ENCODE measurements at regions not wholly inside any gene's neighbourhood (a gene's known extent, or its start where the extent isn't known, plus 50 kb on each side); places are given as distances from the start of the nearest gene placed in this dataset.

- ChIA-PET POLR2A (no interaction called here), CTCF (no interaction called here)
- ATAC-seq (no peak), DNase-seq (no peak)
- Mint-ChIP-seq H3K27me3 (no peaks in the 10 kb centered on the region), H3K36me3 (ENCODE audit: low read depth) (no peaks in the 10 kb centered on the region), H3K9me3 (ENCODE audit: low read depth) (no peaks in the 10 kb centered on the region), H3K4me1 (no peaks in the 10 kb centered on the region), H3K27ac (no peak overlapping the region), H3K4me3 (no peak overlapping the region)
- intact Hi-C loops (cut with DNase I, micrococcal nuclease): no loop called here
Measured at GRCh38 chr11:104462341-104462740, 298.4 kb upstream of the PDGFD start.

DNA sequence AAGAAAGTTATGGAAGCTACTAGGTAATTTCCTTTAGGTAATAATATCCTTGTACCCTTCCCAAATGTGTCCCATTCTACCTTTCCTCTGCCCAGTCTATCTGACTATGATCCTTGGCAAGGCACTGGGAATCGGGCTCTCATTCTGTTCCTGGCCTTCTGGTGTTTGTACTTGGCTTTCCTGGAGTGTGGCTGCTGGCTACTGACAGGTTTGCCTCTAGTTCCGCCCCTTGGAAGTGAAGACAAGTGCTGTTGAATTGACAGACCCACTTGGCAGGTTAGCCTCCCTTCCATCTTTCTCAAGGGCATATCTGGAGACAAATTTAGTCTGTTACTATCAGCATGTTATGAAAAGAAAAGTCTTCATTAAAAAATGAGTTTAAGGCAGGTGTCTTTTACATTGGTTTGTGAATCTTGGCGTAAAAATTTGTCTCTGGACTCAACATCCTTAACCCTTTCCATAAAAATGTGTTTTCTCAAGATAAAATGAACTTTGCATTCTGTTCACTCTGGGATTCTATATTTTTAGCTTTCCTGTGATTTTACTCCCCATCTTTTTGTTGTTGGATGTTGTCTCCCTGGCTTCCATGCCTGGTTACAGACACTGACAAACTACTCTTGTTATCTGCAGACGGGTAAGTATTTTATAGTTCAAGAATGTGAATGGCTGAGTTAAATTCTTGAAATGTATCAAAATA, 287.4 kb upstream of the PDGFD start:
- POLR2A ChIA-PET: no interaction called here

DNA sequence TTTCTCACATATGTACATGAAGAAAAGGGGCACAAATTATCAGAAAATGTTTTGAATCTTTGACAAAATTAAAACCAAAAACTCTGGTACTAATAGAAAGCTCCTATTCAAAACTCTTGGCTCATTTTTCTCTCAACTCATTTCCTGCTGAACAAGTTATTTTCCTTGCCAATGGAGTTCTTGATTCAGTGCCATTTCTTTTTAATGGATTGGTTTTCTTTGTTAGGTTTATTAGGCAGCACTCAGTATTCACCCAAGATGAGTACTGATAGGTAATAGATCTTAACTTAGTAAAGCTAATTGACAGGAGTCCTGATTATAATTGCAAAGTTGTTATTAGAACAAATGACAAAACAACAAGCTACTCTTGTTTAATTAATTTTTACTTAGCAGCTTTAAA, 279.4 kb upstream of the PDGFD start:
- no peak overlapping the region for H3K4me3 Mint-ChIP-seq
- intact Hi-C loops (cut with DNase I, micrococcal nuclease): no loop called here
- no peaks in the 10 kb centered on the region for H3K27me3 Mint-ChIP-seq
- POLR2A ChIA-PET: no interaction called here
- CTCF ChIA-PET: no interaction called here
- no peak overlapping the region for H3K27ac Mint-ChIP-seq
- peaks cover 1% of the 10 kb centered on the region for H3K9me3 Mint-ChIP-seq (ENCODE audit: low read depth)
- DNase-seq: no peak
- no peaks in the 10 kb centered on the region for H3K36me3 Mint-ChIP-seq (ENCODE audit: low read depth)
- ATAC-seq: no peak
- no peaks in the 10 kb centered on the region for H3K4me1 Mint-ChIP-seq

More for the DNA sequence above, 287.4 kb upstream of the PDGFD start:
- intact Hi-C loops (cut with DNase I, micrococcal nuclease): no loop called here
- Mint-ChIP-seq H3K27me3 (no peaks in the 10 kb centered on the region), H3K4me3 (no peak overlapping the region), H3K4me1 (no peaks in the 10 kb centered on the region), H3K27ac (no peak overlapping the region), H3K9me3 (ENCODE audit: low read depth) (no peaks in the 10 kb centered on the region), H3K36me3 (ENCODE audit: low read depth) (no peaks in the 10 kb centered on the region)
- DNase-seq (no peak), ATAC-seq (no peak)
- CTCF ChIA-PET: no interaction called here

GRCh38 chr11:104442321-104442720, 278.4 kb upstream of the PDGFD start:
- DNase-seq: no peak
- Mint-ChIP-seq H3K4me3 (no peak overlapping the region), H3K9me3 (ENCODE audit: low read depth) (peaks cover 2% of the 10 kb centered on the region), H3K36me3 (ENCODE audit: low read depth) (no peaks in the 10 kb centered on the region), H3K4me1 (no peaks in the 10 kb centered on the region), H3K27me3 (no peaks in the 10 kb centered on the region), H3K27ac (no peak overlapping the region)
- ChIA-PET CTCF (no interaction called here), POLR2A (no interaction called here)
- no peak for ATAC-seq
- intact Hi-C loops (cut with DNase I, micrococcal nuclease): no loop called here

DNA sequence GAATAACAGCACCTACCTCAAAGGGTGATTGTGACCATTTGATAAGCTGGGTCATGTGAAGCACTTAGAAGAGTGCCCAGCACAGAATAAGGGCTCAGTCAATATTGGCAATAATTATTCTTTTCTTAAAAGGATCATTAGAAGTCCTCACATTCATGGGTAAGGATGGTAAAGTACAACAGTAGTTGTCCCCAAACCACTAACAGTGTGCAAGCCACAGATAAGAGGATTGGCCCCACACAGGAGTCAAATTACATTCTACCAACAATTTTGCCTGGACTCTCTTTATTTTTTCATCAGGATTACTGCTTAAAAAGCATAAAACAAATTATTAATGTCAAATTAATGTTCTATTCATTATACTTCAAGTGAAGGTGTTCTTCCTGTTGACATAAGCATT, 271.5 kb upstream of the PDGFD start:
- ATAC-seq: no peak
- ChIA-PET POLR2A (no interaction called here), CTCF (interaction anchor here (0.5 kb wide), 1 partner anchor 150 kb away, joined by 4 read pairs; no protein-coding TSS in a partner anchor)
- H3K27ac Mint-ChIP-seq: no peak overlapping the region
- no peaks in the 10 kb centered on the region for H3K36me3 Mint-ChIP-seq (ENCODE audit: low read depth)
- intact Hi-C loops (cut with DNase I, micrococcal nuclease): no loop called here
- H3K27me3 Mint-ChIP-seq: peaks cover 2% of the 10 kb centered on the region
- H3K9me3 Mint-ChIP-seq (ENCODE audit: low read depth): peaks cover 2% of the 10 kb centered on the region
- no peaks in the 10 kb centered on the region for H3K4me1 Mint-ChIP-seq
- no peak overlapping the region for H3K4me3 Mint-ChIP-seq
- no peak for DNase-seq

DNA sequence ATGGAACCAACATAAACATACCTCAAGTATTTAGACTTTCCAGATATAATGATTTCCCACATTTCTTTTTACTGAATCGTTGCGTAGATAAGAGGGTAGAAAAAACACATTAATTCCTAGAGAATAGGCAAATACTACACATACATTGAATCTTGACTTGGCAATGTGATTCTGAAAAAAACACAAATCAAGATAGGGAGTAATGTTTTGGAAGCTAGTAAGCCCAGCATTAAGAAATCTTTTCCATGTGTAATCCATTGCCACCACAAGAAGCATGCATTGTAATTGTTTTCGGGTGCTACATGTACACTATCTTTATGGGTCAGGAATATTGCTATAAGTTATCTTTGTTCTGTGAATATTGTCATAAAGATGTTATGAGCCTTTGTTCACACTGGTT, 269.8 kb upstream of the PDGFD start:
- DNase-seq: no peak
- Mint-ChIP-seq H3K36me3 (ENCODE audit: low read depth) (no peaks in the 10 kb centered on the region), H3K9me3 (ENCODE audit: low read depth) (peaks cover 2% of the 10 kb centered on the region), H3K27ac (no peak overlapping the region), H3K4me3 (no peak overlapping the region), H3K27me3 (peaks cover 2% of the 10 kb centered on the region), H3K4me1 (no peaks in the 10 kb centered on the region)
- ChIA-PET CTCF (no interaction called here), POLR2A (no interaction called here)
- intact Hi-C loops (cut with DNase I, micrococcal nuclease): no loop called here
- no peak for ATAC-seq

DNA sequence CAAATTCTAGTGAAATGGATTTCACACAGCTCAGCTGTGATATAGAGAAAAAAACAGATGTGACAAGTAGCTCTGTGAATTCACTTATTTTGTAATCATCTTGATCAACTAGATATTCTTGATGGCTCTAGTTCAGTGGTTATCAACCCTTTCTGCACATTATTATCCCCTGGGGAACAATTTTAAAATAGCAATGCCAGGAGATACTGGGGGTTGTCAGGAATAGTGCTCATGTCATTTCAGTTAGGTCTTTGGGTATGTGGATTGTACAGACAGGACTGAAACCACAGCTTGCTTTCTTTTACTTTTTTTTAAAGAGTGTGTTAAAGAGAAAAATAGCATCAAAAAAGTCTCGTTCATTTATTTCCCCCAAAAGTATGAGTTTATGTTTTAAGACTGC, 269.0 kb upstream of the PDGFD start:
- no peaks in the 10 kb centered on the region for H3K4me1 Mint-ChIP-seq
- peaks cover 2% of the 10 kb centered on the region for H3K27me3 Mint-ChIP-seq
- H3K36me3 Mint-ChIP-seq (ENCODE audit: low read depth): no peaks in the 10 kb centered on the region
- intact Hi-C loops (cut with DNase I, micrococcal nuclease): no loop called here
- ATAC-seq: no peak
- POLR2A ChIA-PET: no interaction called here
- no peak overlapping the region for H3K27ac Mint-ChIP-seq
- no peak overlapping the region for H3K4me3 Mint-ChIP-seq
- CTCF ChIA-PET: no interaction called here
- DNase-seq: no peak
- H3K9me3 Mint-ChIP-seq (ENCODE audit: low read depth): no peaks in the 10 kb centered on the region

- H3K4me1 Mint-ChIP-seq: no peaks in the 10 kb centered on the region
- DNase-seq (no peak), ATAC-seq (no peak)
- intact Hi-C loops (cut with DNase I, micrococcal nuclease): no loop called here
- no peak overlapping the region for H3K4me3 Mint-ChIP-seq
- H3K9me3 Mint-ChIP-seq (ENCODE audit: low read depth): no peaks in the 10 kb centered on the region
- POLR2A ChIA-PET: no interaction called here
- peaks cover 2% of the 10 kb centered on the region for H3K27me3 Mint-ChIP-seq
- H3K27ac Mint-ChIP-seq: no peak overlapping the region
- no peaks in the 10 kb centered on the region for H3K36me3 Mint-ChIP-seq (ENCODE audit: low read depth)
- CTCF ChIA-PET: no interaction called here
Measured at GRCh38 chr11:104432526-104432925, 268.6 kb upstream of the PDGFD start.

GRCh38 chr11:104422324-104422944, 258.5 kb upstream of the PDGFD start:
- Mint-ChIP-seq H3K27ac (no peak overlapping the region), H3K9me3 (ENCODE audit: low read depth) (no peaks in the 10 kb centered on the region), H3K36me3 (ENCODE audit: low read depth) (no peaks in the 10 kb centered on the region), H3K27me3 (no peaks in the 10 kb centered on the region), H3K4me1 (no peaks in the 10 kb centered on the region), H3K4me3 (no peak overlapping the region)
- DNase-seq (no peak), ATAC-seq (no peak)
- POLR2A ChIA-PET: no interaction called here
- CTCF ChIA-PET: no interaction called here
- intact Hi-C loops (cut with DNase I, micrococcal nuclease): no loop called here

- CTCF ChIA-PET: interaction anchor here (0.8 kb wide), 1 partner anchor 166 kb away, joined by 3 read pairs; no protein-coding TSS in a partner anchor
- H3K36me3 Mint-ChIP-seq (ENCODE audit: low read depth): no peaks in the 10 kb centered on the region
- ATAC-seq (no peak), DNase-seq (no peak)
- POLR2A ChIA-PET: interaction anchor here (0.6 kb wide), 1 partner anchor 81 kb away, joined by 4 read pairs; no protein-coding TSS in a partner anchor
- H3K4me3 Mint-ChIP-seq: no peak overlapping the region
- no peaks in the 10 kb centered on the region for H3K4me1 Mint-ChIP-seq
- no peaks in the 10 kb centered on the region for H3K9me3 Mint-ChIP-seq (ENCODE audit: low read depth)
- no peak overlapping the region for H3K27ac Mint-ChIP-seq
- H3K27me3 Mint-ChIP-seq: peaks cover 5% of the 10 kb centered on the region
- intact Hi-C loops (cut with DNase I, micrococcal nuclease): no loop called here
Measured at GRCh38 chr11:104410336-104410735, 246.4 kb upstream of the PDGFD start.

DNA sequence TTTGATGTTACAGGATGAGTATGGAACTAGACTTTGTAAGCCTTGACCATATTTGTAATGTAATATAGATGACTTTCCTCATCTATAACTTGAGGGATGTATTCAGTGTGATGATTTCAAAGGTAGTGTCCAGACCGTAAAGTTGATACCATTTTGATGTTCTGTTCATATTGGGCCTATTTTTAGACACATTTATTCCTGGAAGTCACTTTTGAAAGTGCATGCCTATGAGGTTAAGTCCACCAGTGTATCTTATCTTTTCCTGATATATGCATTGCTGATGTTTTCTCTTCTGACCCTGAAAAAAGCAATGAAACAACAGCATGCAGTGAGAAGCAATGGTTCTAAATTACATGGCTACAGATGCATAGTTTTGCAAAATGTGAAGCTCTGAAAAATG, 244.7 kb upstream of the PDGFD start:
- Mint-ChIP-seq H3K9me3 (ENCODE audit: low read depth) (no peaks in the 10 kb centered on the region), H3K27me3 (peaks cover 5% of the 10 kb centered on the region), H3K4me1 (no peaks in the 10 kb centered on the region), H3K27ac (no peak overlapping the region), H3K36me3 (ENCODE audit: low read depth) (no peaks in the 10 kb centered on the region), H3K4me3 (no peak overlapping the region)
- intact Hi-C loops (cut with DNase I, micrococcal nuclease): no loop called here
- POLR2A ChIA-PET: no interaction called here
- DNase-seq: no peak
- no peak for ATAC-seq
- CTCF ChIA-PET: no interaction called here

DNA sequence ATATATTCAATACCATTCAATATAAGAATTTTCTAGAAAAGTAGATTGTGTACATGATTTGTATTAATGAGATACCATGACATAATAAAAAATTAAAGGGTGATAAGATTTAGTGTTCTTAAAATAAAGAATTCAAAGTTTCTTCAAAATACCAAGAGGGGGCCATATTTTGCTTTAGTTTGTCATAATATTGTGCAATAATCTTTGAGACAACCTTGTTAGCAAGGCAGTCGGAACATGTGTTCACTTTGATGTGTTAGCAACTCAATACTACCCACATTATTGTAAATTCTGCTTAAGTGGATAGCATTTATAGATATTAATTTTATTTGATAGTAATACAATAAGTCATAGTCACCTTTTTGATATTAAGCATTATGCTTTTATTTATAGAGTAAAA, 241.3 kb upstream of the PDGFD start:
- H3K36me3 Mint-ChIP-seq (ENCODE audit: low read depth): no peaks in the 10 kb centered on the region
- H3K9me3 Mint-ChIP-seq (ENCODE audit: low read depth): no peaks in the 10 kb centered on the region
- ATAC-seq: no peak
- intact Hi-C loops (cut with DNase I, micrococcal nuclease): no loop called here
- no peak for DNase-seq
- H3K27me3 Mint-ChIP-seq: peaks cover 5% of the 10 kb centered on the region
- no peak overlapping the region for H3K4me3 Mint-ChIP-seq
- ChIA-PET POLR2A (no interaction called here), CTCF (no interaction called here)
- H3K27ac Mint-ChIP-seq: no peak overlapping the region
- H3K4me1 Mint-ChIP-seq: no peaks in the 10 kb centered on the region

Data from activated CD4-positive, alpha-beta T cell treated with anti-CD3 and anti-CD28 coated beads for 36 hours (primary cell).